Astrocyte (in vitro differentiated cells and primary cell): ENCODE measurements at regions not wholly inside any gene's neighbourhood (a gene's known extent, or its start where the extent isn't known, plus 50 kb on each side); places are given as distances from the start of the nearest gene placed in this dataset.

Experiments used
- DNase-seq: peaks from one replicate; pipeline ENCODE4 v3.0.0-alpha.2; 2010; ENCODE audit warnings: low read depth
- FAIRE-seq: peaks from 2 replicates; lab custom pipeline; 2011; peaks lifted over from hg19 to GRCh38; lab: Jason Lieb, UNC
- H2AFZ ChIP-seq: 2 replicates; pipeline ENCODE4 v1.6.0; 2012; ENCODE audit warnings: low read depth, low read length, inconsistent platforms
- H3K27ac ChIP-seq: 2 replicates; pipeline ENCODE4 v1.5.1; 2011; ENCODE audit warnings: low read depth, low read length, inconsistent platforms
- H3K27me3 ChIP-seq: 2 replicates; pipeline ENCODE4 v1.6.0; 2011; ENCODE audit warnings: low read length, inconsistent platforms; ENCODE audit not compliant: insufficient read depth
- H3K36me3 ChIP-seq: 2 replicates; pipeline ENCODE4 v1.5.1; 2011; ENCODE audit warnings: low read length, inconsistent platforms; ENCODE audit not compliant: insufficient read depth
- H3K4me1 ChIP-seq: 2 replicates; pipeline ENCODE4 v1.5.1; 2011; ENCODE audit warnings: low read length, inconsistent platforms; ENCODE audit not compliant: insufficient read depth
- H3K4me2 ChIP-seq: 2 replicates; pipeline ENCODE4 v1.6.0; 2012; ENCODE audit warnings: low read length, inconsistent platforms
- H3K4me3 ChIP-seq: 2 replicates; pipeline ENCODE4 v1.5.1; 2011; ENCODE audit warnings: low read depth, mild to moderate bottlenecking, low read length, inconsistent platforms; ENCODE audit not compliant: insufficient read depth
- H3K79me2 ChIP-seq: 2 replicates; pipeline ENCODE4 v1.6.0; 2012; ENCODE audit warnings: mild to moderate bottlenecking, low read length, inconsistent platforms; ENCODE audit not compliant: insufficient read depth
- H3K9ac ChIP-seq: 2 replicates; pipeline ENCODE4 v1.6.0; 2012; ENCODE audit warnings: mild to moderate bottlenecking, low read length, inconsistent platforms
- H3K9me3 ChIP-seq: 2 replicates; pipeline ENCODE4 v1.5.1; 2012; ENCODE audit warnings: low read depth, mild to moderate bottlenecking, low read length, inconsistent platforms; ENCODE audit not compliant: insufficient read depth
- H4K20me1 ChIP-seq: 2 replicates; pipeline ENCODE4 v1.6.0; 2012; ENCODE audit warnings: low read length, inconsistent platforms; ENCODE audit not compliant: insufficient read depth
- H3K27ac Mint-ChIP-seq: one replicate; pipeline ENCODE4 v1.8.0; 2021; ENCODE audit warnings: mild to moderate bottlenecking, mixed read lengths; ENCODE audit not compliant: unreplicated experiment
- H3K27me3 Mint-ChIP-seq: one replicate; pipeline ENCODE4 v1.8.0; 2021; ENCODE audit warnings: low read depth, mixed read lengths; ENCODE audit not compliant: unreplicated experiment
- H3K36me3 Mint-ChIP-seq: one replicate; pipeline ENCODE4 v1.8.0; 2021; ENCODE audit warnings: low read depth, mixed read lengths; ENCODE audit not compliant: unreplicated experiment
- H3K4me1 Mint-ChIP-seq: one replicate; pipeline ENCODE4 v1.8.0; 2021; ENCODE audit warnings: low read depth, mixed read lengths; ENCODE audit not compliant: unreplicated experiment
- H3K4me3 Mint-ChIP-seq: one replicate; pipeline ENCODE4 v1.8.0; 2021; ENCODE audit warnings: mild to moderate bottlenecking, moderate library complexity, mixed read lengths; ENCODE audit not compliant: unreplicated experiment
- H3K9me3 Mint-ChIP-seq: one replicate; pipeline ENCODE4 v1.8.0; 2021; ENCODE audit warnings: mild to moderate bottlenecking, mixed read lengths; ENCODE audit not compliant: unreplicated experiment
- EZH2 ChIP-seq: IDR thresholded peaks from 2 replicates; pipeline ENCODE4 v1.6.1; 2012; ENCODE audit warnings: mild to moderate bottlenecking, low read length, inconsistent platforms; ENCODE audit not compliant: insufficient read depth
- TF ChIP-seq, protein P1 (sequence below): IDR thresholded peaks from 2 replicates; pipeline ENCODE4 v1.5.1; 2011; ENCODE audit warnings: low read depth, mild to moderate bottlenecking, inconsistent platforms, low read length, moderate library complexity; ENCODE audit not compliant: insufficient read depth

- H3K36me3 Mint-ChIP-seq = no peaks in the 10 kb centered on the region
- H3K4me3 Mint-ChIP-seq = no peak overlapping the region
- H3K9me3 ChIP-seq = no peaks in the 10 kb centered on the region
- H3K79me2 ChIP-seq = no peaks in the 10 kb centered on the region
- H3K27me3 Mint-ChIP-seq = no peaks in the 10 kb centered on the region
- H3K4me2 ChIP-seq = no peak overlapping the region
- H4K20me1 ChIP-seq = no peaks in the 10 kb centered on the region
- no peak overlapping the region for H3K9ac ChIP-seq
- H2AFZ ChIP-seq = no peak overlapping the region
- H3K4me3 ChIP-seq = no peak overlapping the region
- DNase-seq (no peak), FAIRE-seq (no peak)
- H3K27me3 ChIP-seq = no peaks in the 10 kb centered on the region
- H3K27ac ChIP-seq = no peak overlapping the region
- no peaks in the 10 kb centered on the region for H3K4me1 ChIP-seq
- H3K4me1 Mint-ChIP-seq = no peaks in the 10 kb centered on the region
- H3K27ac Mint-ChIP-seq = no peak overlapping the region
- TF ChIP-seq, protein P1, sequence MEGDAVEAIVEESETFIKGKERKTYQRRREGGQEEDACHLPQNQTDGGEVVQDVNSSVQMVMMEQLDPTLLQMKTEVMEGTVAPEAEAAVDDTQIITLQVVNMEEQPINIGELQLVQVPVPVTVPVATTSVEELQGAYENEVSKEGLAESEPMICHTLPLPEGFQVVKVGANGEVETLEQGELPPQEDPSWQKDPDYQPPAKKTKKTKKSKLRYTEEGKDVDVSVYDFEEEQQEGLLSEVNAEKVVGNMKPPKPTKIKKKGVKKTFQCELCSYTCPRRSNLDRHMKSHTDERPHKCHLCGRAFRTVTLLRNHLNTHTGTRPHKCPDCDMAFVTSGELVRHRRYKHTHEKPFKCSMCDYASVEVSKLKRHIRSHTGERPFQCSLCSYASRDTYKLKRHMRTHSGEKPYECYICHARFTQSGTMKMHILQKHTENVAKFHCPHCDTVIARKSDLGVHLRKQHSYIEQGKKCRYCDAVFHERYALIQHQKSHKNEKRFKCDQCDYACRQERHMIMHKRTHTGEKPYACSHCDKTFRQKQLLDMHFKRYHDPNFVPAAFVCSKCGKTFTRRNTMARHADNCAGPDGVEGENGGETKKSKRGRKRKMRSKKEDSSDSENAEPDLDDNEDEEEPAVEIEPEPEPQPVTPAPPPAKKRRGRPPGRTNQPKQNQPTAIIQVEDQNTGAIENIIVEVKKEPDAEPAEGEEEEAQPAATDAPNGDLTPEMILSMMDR = no peak
- TF ChIP-seq EZH2 = no peak
- H3K36me3 ChIP-seq = no peaks in the 10 kb centered on the region
- H3K9me3 Mint-ChIP-seq = no peaks in the 10 kb centered on the region
Measured at GRCh38 chr4:163920426-163920825, 425.9 kb downstream of the TMA16 start.

DNA sequence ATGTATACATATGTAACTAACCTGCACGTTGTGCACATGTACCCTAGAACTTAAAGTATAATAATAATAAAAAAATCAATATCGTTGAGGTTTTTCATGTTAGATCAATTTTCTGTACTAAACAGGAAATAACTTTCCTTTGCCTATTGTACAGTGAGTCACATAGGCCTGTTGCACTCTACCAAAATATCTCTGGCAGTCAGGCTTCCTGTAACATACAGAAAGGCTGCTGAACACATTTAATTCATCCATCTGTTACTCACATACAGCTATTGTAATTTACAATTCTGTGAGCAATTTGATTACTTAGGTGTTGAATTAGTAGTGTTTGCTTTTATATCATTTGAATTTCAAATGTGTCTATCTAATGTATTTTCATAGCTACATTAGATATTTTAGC is 427.8 kb downstream of the TMA16 start:
- no peak overlapping the region for H3K27ac ChIP-seq
- TF ChIP-seq, protein P1 = no peak
- TF ChIP-seq EZH2 = no peak
- H3K27me3 ChIP-seq = no peaks in the 10 kb centered on the region
- Mint-ChIP-seq H3K9me3 (no peaks in the 10 kb centered on the region), H3K27ac (no peak overlapping the region), H3K36me3 (no peaks in the 10 kb centered on the region), H3K4me3 (no peak overlapping the region), H3K4me1 (no peaks in the 10 kb centered on the region), H3K27me3 (no peaks in the 10 kb centered on the region)
- no peak overlapping the region for H3K9ac ChIP-seq
- H4K20me1 ChIP-seq = no peaks in the 10 kb centered on the region
- no peak overlapping the region for H2AFZ ChIP-seq
- H3K4me1 ChIP-seq = no peaks in the 10 kb centered on the region
- DNase-seq = no peak
- FAIRE-seq = no peak
- H3K4me2 ChIP-seq = no peak overlapping the region
- H3K36me3 ChIP-seq = no peaks in the 10 kb centered on the region
- H3K4me3 ChIP-seq = no peak overlapping the region
- H3K79me2 ChIP-seq = no peaks in the 10 kb centered on the region
- no peaks in the 10 kb centered on the region for H3K9me3 ChIP-seq

DNA sequence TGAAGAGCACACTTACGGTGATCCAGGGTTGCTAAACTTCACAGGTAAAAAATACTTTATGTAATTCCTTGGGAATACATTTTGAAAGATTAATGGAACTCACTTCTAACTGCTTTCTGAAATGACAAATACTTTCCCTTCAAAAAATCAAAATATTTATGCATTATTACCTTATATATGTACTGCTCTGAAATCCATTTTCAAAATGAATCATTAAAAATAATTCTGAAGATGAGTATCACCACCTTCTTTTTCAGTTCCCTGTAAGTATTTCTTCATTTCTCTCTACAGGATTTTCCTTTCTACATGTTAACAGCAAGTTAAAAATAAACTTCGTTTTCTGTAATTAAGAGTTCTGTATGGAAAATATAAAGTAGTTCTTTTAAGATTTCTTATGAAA is 428.6 kb downstream of the TMA16 start:
- H3K79me2 ChIP-seq = no peaks in the 10 kb centered on the region
- no peak overlapping the region for H3K27ac Mint-ChIP-seq
- TF ChIP-seq, protein P1 = no peak
- TF ChIP-seq EZH2 = no peak
- no peaks in the 10 kb centered on the region for H4K20me1 ChIP-seq
- H3K27ac ChIP-seq = no peak overlapping the region
- no peak overlapping the region for H3K9ac ChIP-seq
- H3K4me3 Mint-ChIP-seq = no peak overlapping the region
- H3K4me3 ChIP-seq = no peak overlapping the region
- no peak overlapping the region for H2AFZ ChIP-seq
- no peaks in the 10 kb centered on the region for H3K4me1 Mint-ChIP-seq
- no peaks in the 10 kb centered on the region for H3K9me3 Mint-ChIP-seq
- no peak for FAIRE-seq
- H3K36me3 Mint-ChIP-seq = no peaks in the 10 kb centered on the region
- no peak for DNase-seq
- no peak overlapping the region for H3K4me2 ChIP-seq
- no peaks in the 10 kb centered on the region for H3K36me3 ChIP-seq
- H3K27me3 Mint-ChIP-seq = no peaks in the 10 kb centered on the region
- H3K9me3 ChIP-seq = no peaks in the 10 kb centered on the region
- H3K27me3 ChIP-seq = no peaks in the 10 kb centered on the region
- H3K4me1 ChIP-seq = no peaks in the 10 kb centered on the region
